ENCODE measurements at regions not wholly inside any gene's neighbourhood (a gene's known extent, or its start where the extent isn't known, plus 50 kb on each side); places are given as distances from the start of the nearest gene placed in this dataset.

GRCh38 chr5:168159425-168159824 is 132.0 kb upstream of the WWC1 start:
- peak; percentile 70 for DNase-seq

GRCh38 chr5:168162464-168162863 is 129.0 kb upstream of the WWC1 start:
- peak; percentile 78 for DNase-seq

- peak; percentile 57 for DNase-seq
Observed at GRCh38 chr5:168163966-168164365, 127.5 kb upstream of the WWC1 start.

GRCh38 chr5:168165221-168165914 is 126.1 kb upstream of the WWC1 start:
- peak; percentile 48 for DNase-seq

- no peak for DNase-seq
Observed at GRCh38 chr5:168165977-168166376, 125.5 kb upstream of the WWC1 start.

- no peak for DNase-seq
Observed at GRCh38 chr5:168167338-168167737, 124.1 kb upstream of the WWC1 start.

- peak; percentile 25 for DNase-seq
Observed at GRCh38 chr5:168168978-168169698, 122.3 kb upstream of the WWC1 start.

- DNase-seq = no peak
Observed at GRCh38 chr5:168169791-168170190, 121.7 kb upstream of the WWC1 start.

- DNase-seq = no peak
Observed at GRCh38 chr5:168171901-168172759, 119.3 kb upstream of the WWC1 start.

GRCh38 chr5:168172760-168173223 is 118.7 kb upstream of the WWC1 start:
- DNase-seq = peak; percentile 16

- DNase-seq = no peak
Observed at GRCh38 chr5:168174376-168174775, 117.1 kb upstream of the WWC1 start.

- DNase-seq = no peak
Observed at GRCh38 chr5:168176251-168176650, 115.2 kb upstream of the WWC1 start.

- no peak for DNase-seq
Observed at GRCh38 chr5:168176941-168177340, 114.5 kb upstream of the WWC1 start.

- DNase-seq = no peak
Observed at GRCh38 chr5:168177831-168178450, 113.5 kb upstream of the WWC1 start.

- DNase-seq = no peak
Observed at GRCh38 chr5:168179192-168179593, 112.3 kb upstream of the WWC1 start.

- no peak for DNase-seq
Observed at GRCh38 chr5:168182269-168182668, 109.2 kb upstream of the WWC1 start.

GRCh38 chr5:168184103-168184502 is 107.3 kb upstream of the WWC1 start:
- no peak for DNase-seq

- no peak for DNase-seq
Observed at GRCh38 chr5:168186289-168187074, 105.0 kb upstream of the WWC1 start.

GRCh38 chr5:168187614-168188013 is 103.8 kb upstream of the WWC1 start:
- DNase-seq = no peak

GRCh38 chr5:168188182-168188581 is 103.3 kb upstream of the WWC1 start:
- no peak for DNase-seq

- DNase-seq = no peak
Observed at GRCh38 chr5:168192120-168192519, 99.3 kb upstream of the WWC1 start.

Data from NCI-H1092 treated with DMSO at 0.1 percent for 48 hours (cell line).